ENCODE measurements at regions not wholly inside any gene's neighbourhood (a gene's known extent, or its start where the extent isn't known, plus 50 kb on each side); places are given as distances from the start of the nearest gene placed in this dataset.

DNA sequence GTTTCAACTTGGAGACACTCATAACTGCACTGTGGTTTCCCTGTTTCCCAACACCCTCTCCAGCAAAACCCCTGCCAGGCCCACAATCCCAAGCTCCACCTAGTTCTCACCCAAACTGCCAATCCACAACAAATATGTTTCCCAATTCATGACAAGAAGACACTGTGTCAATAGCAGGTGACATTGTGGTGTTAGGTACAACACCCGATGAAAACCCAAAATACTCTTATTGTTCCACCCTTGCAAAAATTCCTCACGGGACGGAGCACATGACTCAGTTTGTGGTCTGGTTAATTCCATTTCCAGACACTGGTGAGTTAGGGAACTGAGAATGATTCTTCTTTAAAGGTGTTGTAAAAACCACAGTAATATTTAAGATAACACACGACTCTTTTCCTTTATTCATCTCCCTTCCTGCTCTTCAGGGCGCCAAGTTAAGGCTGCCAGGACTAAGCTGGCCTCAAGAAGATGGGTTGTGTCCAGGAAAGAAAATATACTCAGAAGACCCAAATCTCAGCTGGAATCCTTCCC, 735.5 kb downstream of the MED13L start:
- H3K4me1 Mint-ChIP-seq (ENCODE audit: low read depth) = no peaks in the 10 kb centered on the region
- H3K27ac Mint-ChIP-seq = no peak overlapping the region
- intact Hi-C loops (cut with micrococcal nuclease) = no loop called here
- no peak for DNase-seq (ENCODE audit: low spot score)
- peaks cover 14% of the 10 kb centered on the region for H3K9me3 Mint-ChIP-seq
- H3K4me3 Mint-ChIP-seq = no peak overlapping the region
- no peaks in the 10 kb centered on the region for H3K27me3 Mint-ChIP-seq (ENCODE audit: insufficient read depth)
- H3K36me3 Mint-ChIP-seq (ENCODE audit: low read depth) = peaks cover 2% of the 10 kb centered on the region

- no peak overlapping the region for H3K4me3 Mint-ChIP-seq
- DNase-seq (ENCODE audit: low spot score) = no peak
- H3K4me1 Mint-ChIP-seq (ENCODE audit: low read depth) = no peaks in the 10 kb centered on the region
- no peaks in the 10 kb centered on the region for H3K36me3 Mint-ChIP-seq (ENCODE audit: low read depth)
- intact Hi-C loops (cut with micrococcal nuclease) = no loop called here
- no peak overlapping the region for H3K27ac Mint-ChIP-seq
- H3K27me3 Mint-ChIP-seq (ENCODE audit: insufficient read depth) = no peaks in the 10 kb centered on the region
- H3K9me3 Mint-ChIP-seq = peaks cover 10% of the 10 kb centered on the region
Observed at GRCh38 chr12:115528466-115528865, 749.0 kb downstream of the MED13L start.

DNA sequence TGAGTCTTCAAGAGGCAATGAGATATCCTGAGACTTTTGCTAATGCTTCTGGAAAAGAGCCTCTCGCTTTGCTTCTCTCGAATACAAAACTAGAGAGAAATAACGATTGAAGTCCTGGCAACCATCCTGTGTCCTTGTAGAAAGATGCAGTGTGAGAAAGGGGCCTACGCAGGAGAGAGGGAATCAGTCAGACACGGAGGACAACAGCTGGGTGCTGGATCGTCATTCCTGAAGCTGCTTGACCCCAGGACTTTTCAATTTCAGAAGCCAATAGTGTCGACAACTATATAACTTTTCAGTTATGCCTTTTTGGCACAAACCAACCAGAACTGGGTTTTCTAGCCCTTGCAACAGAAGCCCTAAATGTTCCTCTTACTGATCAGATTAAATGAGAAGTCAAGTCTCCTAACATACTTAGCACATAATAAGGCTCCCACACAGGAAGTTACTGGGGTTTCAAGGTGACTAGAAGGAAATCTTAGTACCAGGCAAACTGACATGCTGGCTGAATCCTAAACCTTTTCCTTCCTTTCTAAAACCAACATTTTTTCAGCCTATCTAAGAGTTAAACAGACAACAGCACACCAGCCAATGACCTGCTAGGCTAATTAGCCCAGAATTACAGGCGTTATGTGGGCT, 755.6 kb downstream of the MED13L start:
- H3K27me3 Mint-ChIP-seq (ENCODE audit: insufficient read depth) = no peaks in the 10 kb centered on the region
- no peaks in the 10 kb centered on the region for H3K4me1 Mint-ChIP-seq (ENCODE audit: low read depth)
- no peak overlapping the region for H3K27ac Mint-ChIP-seq
- no peaks in the 10 kb centered on the region for H3K36me3 Mint-ChIP-seq (ENCODE audit: low read depth)
- H3K4me3 Mint-ChIP-seq = no peak overlapping the region
- H3K9me3 Mint-ChIP-seq = peaks cover 11% of the 10 kb centered on the region
- no peak for DNase-seq (ENCODE audit: low spot score)
- intact Hi-C loops (cut with micrococcal nuclease) = no loop called here

- intact Hi-C loops (cut with micrococcal nuclease) = no loop called here
- no peak for DNase-seq (ENCODE audit: low spot score)
- Mint-ChIP-seq H3K36me3 (ENCODE audit: low read depth) (no peaks in the 10 kb centered on the region), H3K4me3 (no peak overlapping the region), H3K27ac (no peak overlapping the region), H3K27me3 (ENCODE audit: insufficient read depth) (no peaks in the 10 kb centered on the region), H3K4me1 (ENCODE audit: low read depth) (no peaks in the 10 kb centered on the region), H3K9me3 (peaks cover 20% of the 10 kb centered on the region)
Observed at GRCh38 chr12:115519887-115520286, 757.6 kb downstream of the MED13L start.

- Mint-ChIP-seq H3K4me3 (no peak overlapping the region), H3K4me1 (ENCODE audit: low read depth) (no peaks in the 10 kb centered on the region), H3K27ac (no peak overlapping the region), H3K36me3 (ENCODE audit: low read depth) (no peaks in the 10 kb centered on the region), H3K9me3 (peaks cover 24% of the 10 kb centered on the region), H3K27me3 (ENCODE audit: insufficient read depth) (no peaks in the 10 kb centered on the region)
- no peak for DNase-seq (ENCODE audit: low spot score)
- intact Hi-C loops (cut with micrococcal nuclease) = no loop called here
Observed at GRCh38 chr12:115519359-115519758, 758.1 kb downstream of the MED13L start.

DNA sequence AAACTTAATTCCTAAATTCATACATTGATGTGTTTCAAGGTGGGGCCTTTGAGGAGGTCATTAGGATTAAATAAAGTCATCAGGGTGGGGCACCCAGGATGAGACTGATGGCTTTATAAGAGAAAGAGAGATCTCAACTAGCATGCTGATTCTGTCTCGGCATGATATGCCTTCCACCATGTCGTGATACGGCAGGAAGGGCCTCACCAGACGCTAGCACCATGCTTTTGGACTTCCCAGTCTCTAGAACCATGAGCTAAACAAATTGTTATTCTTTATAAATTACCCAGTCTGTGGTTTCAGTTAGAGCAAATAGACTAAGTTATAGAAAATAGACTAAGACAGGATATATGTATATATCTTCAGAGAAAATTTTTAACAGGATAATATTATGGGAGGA, 759.6 kb downstream of the MED13L start:
- H3K36me3 Mint-ChIP-seq (ENCODE audit: low read depth) = no peaks in the 10 kb centered on the region
- H3K27me3 Mint-ChIP-seq (ENCODE audit: insufficient read depth) = no peaks in the 10 kb centered on the region

GRCh38 chr12:115511986-115512711, 765.3 kb downstream of the MED13L start:
- no peaks in the 10 kb centered on the region for H3K36me3 Mint-ChIP-seq (ENCODE audit: low read depth)
- no peaks in the 10 kb centered on the region for H3K4me1 Mint-ChIP-seq (ENCODE audit: low read depth)
- DNase-seq (ENCODE audit: low spot score) = no peak
- H3K27ac Mint-ChIP-seq = no peak overlapping the region
- H3K27me3 Mint-ChIP-seq (ENCODE audit: insufficient read depth) = no peaks in the 10 kb centered on the region
- no peak overlapping the region for H3K4me3 Mint-ChIP-seq
- H3K9me3 Mint-ChIP-seq = peaks cover 32% of the 10 kb centered on the region
- intact Hi-C loops (cut with micrococcal nuclease) = no loop called here

More for the DNA sequence above, 759.6 kb downstream of the MED13L start:
- DNase-seq (ENCODE audit: low spot score) = no peak
- Mint-ChIP-seq H3K4me3 (no peak overlapping the region), H3K9me3 (peaks cover 37% of the 10 kb centered on the region), H3K4me1 (ENCODE audit: low read depth) (no peaks in the 10 kb centered on the region), H3K27ac (no peak overlapping the region)
- intact Hi-C loops (cut with micrococcal nuclease) = no loop called here

- intact Hi-C loops (cut with micrococcal nuclease) = no loop called here
- H3K27me3 Mint-ChIP-seq (ENCODE audit: insufficient read depth) = no peaks in the 10 kb centered on the region
- no peaks in the 10 kb centered on the region for H3K4me1 Mint-ChIP-seq (ENCODE audit: low read depth)
- no peak overlapping the region for H3K27ac Mint-ChIP-seq
- no peak for DNase-seq (ENCODE audit: low spot score)
- peaks cover 32% of the 10 kb centered on the region for H3K9me3 Mint-ChIP-seq
- H3K36me3 Mint-ChIP-seq (ENCODE audit: low read depth) = no peaks in the 10 kb centered on the region
- no peak overlapping the region for H3K4me3 Mint-ChIP-seq
Observed at GRCh38 chr12:115511305-115511704, 766.2 kb downstream of the MED13L start.

GRCh38 chr12:115508990-115509389, 768.5 kb downstream of the MED13L start:
- no peak overlapping the region for H3K27ac Mint-ChIP-seq
- peaks cover 17% of the 10 kb centered on the region for H3K9me3 Mint-ChIP-seq
- no peak for DNase-seq (ENCODE audit: low spot score)
- intact Hi-C loops (cut with micrococcal nuclease) = no loop called here
- H3K36me3 Mint-ChIP-seq (ENCODE audit: low read depth) = no peaks in the 10 kb centered on the region
- no peaks in the 10 kb centered on the region for H3K4me1 Mint-ChIP-seq (ENCODE audit: low read depth)
- H3K27me3 Mint-ChIP-seq (ENCODE audit: insufficient read depth) = no peaks in the 10 kb centered on the region
- H3K4me3 Mint-ChIP-seq = no peak overlapping the region

GRCh38 chr12:115507951-115508722, 769.4 kb downstream of the MED13L start:
- H3K4me1 Mint-ChIP-seq (ENCODE audit: low read depth) = no peaks in the 10 kb centered on the region
- H3K4me3 Mint-ChIP-seq = no peak overlapping the region
- H3K9me3 Mint-ChIP-seq = peaks cover 12% of the 10 kb centered on the region
- H3K27me3 Mint-ChIP-seq (ENCODE audit: insufficient read depth) = no peaks in the 10 kb centered on the region
- H3K36me3 Mint-ChIP-seq (ENCODE audit: low read depth) = no peaks in the 10 kb centered on the region
- intact Hi-C loops (cut with micrococcal nuclease) = no loop called here
- DNase-seq (ENCODE audit: low spot score) = no peak
- H3K27ac Mint-ChIP-seq = no peak overlapping the region

DNA sequence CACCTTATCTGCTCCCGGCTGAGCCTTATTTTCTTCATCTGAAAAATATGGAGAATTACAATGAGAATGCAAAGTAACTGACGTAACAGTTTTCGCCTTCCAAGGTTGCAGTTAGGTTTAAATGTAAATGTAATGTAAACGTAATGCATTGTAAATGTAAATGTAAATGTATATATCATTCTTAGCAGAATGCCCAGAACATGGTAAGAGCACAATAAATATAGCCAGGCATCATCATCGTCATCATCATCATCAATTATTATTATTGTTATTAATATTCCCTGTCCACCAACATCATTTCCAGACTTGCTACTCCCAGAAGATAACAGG, 770.0 kb downstream of the MED13L start:
- no peaks in the 10 kb centered on the region for H3K36me3 Mint-ChIP-seq (ENCODE audit: low read depth)
- no peak overlapping the region for H3K27ac Mint-ChIP-seq
- peaks cover 14% of the 10 kb centered on the region for H3K9me3 Mint-ChIP-seq
- H3K4me1 Mint-ChIP-seq (ENCODE audit: low read depth) = no peaks in the 10 kb centered on the region
- no peak overlapping the region for H3K4me3 Mint-ChIP-seq
- H3K27me3 Mint-ChIP-seq (ENCODE audit: insufficient read depth) = no peaks in the 10 kb centered on the region
- no peak for DNase-seq (ENCODE audit: low spot score)
- intact Hi-C loops (cut with micrococcal nuclease) = no loop called here

DNA sequence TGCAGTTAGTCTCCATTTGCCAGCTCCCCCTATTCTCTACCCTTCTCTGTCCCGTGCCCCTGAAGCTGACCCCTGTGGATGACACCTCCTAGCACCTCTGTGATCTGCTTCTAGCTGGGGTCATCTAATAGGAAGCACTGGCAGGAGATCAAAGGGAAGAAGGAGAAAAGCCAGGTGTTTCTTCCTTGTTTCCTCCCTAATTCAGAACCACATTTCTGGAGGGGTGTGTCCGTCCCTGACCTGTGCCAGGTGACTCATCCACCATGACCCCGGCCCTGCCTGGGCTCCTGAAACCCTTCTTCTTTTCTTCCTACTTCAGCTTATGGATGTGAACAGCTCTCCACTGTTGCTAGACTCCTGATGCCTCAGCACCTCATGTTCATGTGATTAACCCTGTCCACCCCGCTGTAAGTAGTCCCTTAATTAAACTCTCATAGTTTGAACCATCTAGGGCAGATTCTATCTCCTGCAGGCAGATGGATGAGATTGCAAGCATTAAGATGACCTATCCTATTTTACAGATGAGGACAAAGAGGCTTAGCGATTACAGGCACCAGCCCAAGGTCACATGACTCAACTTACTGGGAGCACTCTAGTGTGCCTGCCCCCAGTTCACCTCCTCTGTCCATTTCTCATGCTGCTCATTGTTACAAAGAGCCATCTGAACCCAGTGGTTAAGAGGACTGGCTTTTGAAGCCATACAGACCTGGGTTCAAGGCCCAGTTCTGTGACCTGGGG, 770.5 kb downstream of the MED13L start:
- intact Hi-C loops (cut with micrococcal nuclease) = no loop called here
- DNase-seq (ENCODE audit: low spot score) = no peak
- H3K36me3 Mint-ChIP-seq (ENCODE audit: low read depth) = no peaks in the 10 kb centered on the region
- peaks cover 16% of the 10 kb centered on the region for H3K9me3 Mint-ChIP-seq
- H3K27me3 Mint-ChIP-seq (ENCODE audit: insufficient read depth) = no peaks in the 10 kb centered on the region
- no peak overlapping the region for H3K4me3 Mint-ChIP-seq
- H3K27ac Mint-ChIP-seq = no peak overlapping the region
- no peaks in the 10 kb centered on the region for H3K4me1 Mint-ChIP-seq (ENCODE audit: low read depth)
